ENCODE measurements at regions not wholly inside any gene's neighbourhood (a gene's known extent, or its start where the extent isn't known, plus 50 kb on each side); places are given as distances from the start of the nearest gene placed in this dataset.

GRCh38 chr2:21644266-21644665 lies 520.5 kb downstream of the TDRD15 start:
- TF ChIP-seq SUZ12 (IDR thresholded peaks at IDR 0.05; ENCODE audit: extremely low read depth, insufficient read depth, insufficient read length): no peak
- no peak for TF ChIP-seq YY1 (IDR thresholded peaks at IDR 0.05; ENCODE audit: insufficient read depth, insufficient read length)
